ENCODE measurements at regions not wholly inside any gene's neighbourhood (a gene's known extent, or its start where the extent isn't known, plus 50 kb on each side); places are given as distances from the start of the nearest gene placed in this dataset.

DNA sequence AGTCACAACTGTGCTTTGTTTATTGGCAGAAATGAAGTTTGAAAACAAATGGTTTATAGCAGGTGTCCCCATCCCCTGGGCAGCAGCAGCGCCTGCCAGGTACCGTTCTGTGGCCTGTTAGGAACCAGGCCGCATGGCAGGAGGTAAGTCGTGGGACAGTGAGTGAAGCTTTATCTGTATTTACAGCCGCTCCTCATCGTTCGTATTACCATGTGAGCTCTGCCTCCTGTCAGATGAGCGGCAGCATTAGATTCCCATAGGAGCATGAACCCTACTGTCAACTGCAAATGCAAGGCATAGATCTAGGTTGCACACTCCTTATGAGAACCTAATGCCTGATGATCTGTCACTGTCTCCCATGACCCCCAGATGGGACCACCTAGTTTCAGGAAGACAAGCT, 63.4 kb upstream of the SOD1 start:
- TF ChIP-seq TSHZ2 (CRISPR knock-in tag; IDR thresholded peaks at IDR 0.05), result no peak
- no peak for TF ChIP-seq PATZ1 (CRISPR knock-in tag; IDR thresholded peaks at IDR 0.05; ENCODE audit: borderline replicate concordance)
- no peak for TF ChIP-seq ARNTL (CRISPR knock-in tag; IDR thresholded peaks at IDR 0.05; ENCODE audit: borderline replicate concordance, low read depth)
- no peak for ATAC-seq

DNA sequence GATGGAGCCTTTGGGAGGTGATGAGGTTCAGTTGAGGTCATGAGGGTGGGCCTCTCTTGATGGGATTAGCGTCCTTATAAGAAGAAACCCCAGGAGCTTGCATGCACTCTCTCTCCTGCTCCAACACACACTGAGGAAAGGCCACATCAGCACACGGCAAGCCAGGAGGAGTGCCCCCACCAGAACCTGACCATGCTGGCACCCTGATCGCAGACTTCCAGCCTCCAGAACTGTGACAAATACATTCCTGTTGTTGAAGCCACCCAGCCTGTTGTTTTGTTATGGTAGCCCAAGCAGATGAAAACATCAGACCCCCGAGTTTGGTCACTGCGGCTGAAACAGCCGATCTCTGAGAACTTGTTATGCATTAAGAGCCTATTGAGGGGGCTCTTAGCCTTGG, 64.8 kb upstream of the SOD1 start:
- no peak for TF ChIP-seq ESRRG (CRISPR knock-in tag; IDR thresholded peaks at IDR 0.05)
- no peak for TF ChIP-seq RARB (CRISPR knock-in tag; IDR thresholded peaks at IDR 0.05)
- TF ChIP-seq SNAI2 (CRISPR knock-in tag; IDR thresholded peaks at IDR 0.05), result no peak
- TF ChIP-seq BACH2 (CRISPR knock-in tag; IDR thresholded peaks at IDR 0.05; ENCODE audit: borderline replicate concordance), result no peak
- TF ChIP-seq ZNF565 (CRISPR knock-in tag; conservative IDR thresholded peaks at IDR 0.05; ENCODE audit: low read depth), result no peak
- no peak for TF ChIP-seq ARNTL (CRISPR knock-in tag; IDR thresholded peaks at IDR 0.05; ENCODE audit: borderline replicate concordance, low read depth)
- ATAC-seq, result no peak

DNA sequence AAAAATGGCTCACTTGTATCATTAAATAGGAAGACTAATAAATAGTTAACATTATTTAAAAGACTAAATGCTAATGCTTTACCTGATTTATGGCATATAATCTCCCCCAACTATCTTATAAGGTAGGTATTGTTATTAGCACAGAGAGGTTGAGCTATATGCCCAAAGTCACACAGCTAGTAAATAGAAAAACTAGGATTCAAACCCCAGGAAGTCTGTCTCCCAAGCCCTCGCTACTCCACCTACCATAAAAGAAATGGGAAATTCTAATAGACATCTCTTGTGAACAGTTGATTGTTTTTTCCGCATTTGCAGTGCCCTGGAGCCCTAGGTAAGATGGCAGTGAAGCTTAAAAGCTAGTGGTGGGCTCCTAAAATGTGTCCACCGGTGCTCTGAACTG, 65.2 kb upstream of the SOD1 start:
- ATAC-seq, result no peak
- TF ChIP-seq ESRRG (CRISPR knock-in tag; IDR thresholded peaks at IDR 0.05) (no peak), OSR1 (CRISPR knock-in tag; IDR thresholded peaks at IDR 0.05) (no peak), ZFP3 (CRISPR knock-in tag; IDR thresholded peaks at IDR 0.05) (no peak), PATZ1 (CRISPR knock-in tag; IDR thresholded peaks at IDR 0.05; ENCODE audit: borderline replicate concordance) (no peak)
- TF ChIP-seq, protein P1, sequence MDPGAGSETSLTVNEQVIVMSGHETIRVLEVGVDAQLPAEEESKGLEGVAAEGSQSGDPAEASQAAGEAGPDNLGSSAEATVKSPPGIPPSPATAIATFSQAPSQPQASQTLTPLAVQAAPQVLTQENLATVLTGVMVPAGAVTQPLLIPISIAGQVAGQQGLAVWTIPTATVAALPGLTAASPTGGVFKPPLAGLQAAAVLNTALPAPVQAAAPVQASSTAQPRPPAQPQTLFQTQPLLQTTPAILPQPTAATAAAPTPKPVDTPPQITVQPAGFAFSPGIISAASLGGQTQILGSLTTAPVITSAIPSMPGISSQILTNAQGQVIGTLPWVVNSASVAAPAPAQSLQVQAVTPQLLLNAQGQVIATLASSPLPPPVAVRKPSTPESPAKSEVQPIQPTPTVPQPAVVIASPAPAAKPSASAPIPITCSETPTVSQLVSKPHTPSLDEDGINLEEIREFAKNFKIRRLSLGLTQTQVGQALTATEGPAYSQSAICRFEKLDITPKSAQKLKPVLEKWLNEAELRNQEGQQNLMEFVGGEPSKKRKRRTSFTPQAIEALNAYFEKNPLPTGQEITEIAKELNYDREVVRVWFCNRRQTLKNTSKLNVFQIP (CRISPR knock-in tag; IDR thresholded peaks at IDR 0.05; ENCODE audit: borderline replicate concordance, low read depth), result no peak

DNA sequence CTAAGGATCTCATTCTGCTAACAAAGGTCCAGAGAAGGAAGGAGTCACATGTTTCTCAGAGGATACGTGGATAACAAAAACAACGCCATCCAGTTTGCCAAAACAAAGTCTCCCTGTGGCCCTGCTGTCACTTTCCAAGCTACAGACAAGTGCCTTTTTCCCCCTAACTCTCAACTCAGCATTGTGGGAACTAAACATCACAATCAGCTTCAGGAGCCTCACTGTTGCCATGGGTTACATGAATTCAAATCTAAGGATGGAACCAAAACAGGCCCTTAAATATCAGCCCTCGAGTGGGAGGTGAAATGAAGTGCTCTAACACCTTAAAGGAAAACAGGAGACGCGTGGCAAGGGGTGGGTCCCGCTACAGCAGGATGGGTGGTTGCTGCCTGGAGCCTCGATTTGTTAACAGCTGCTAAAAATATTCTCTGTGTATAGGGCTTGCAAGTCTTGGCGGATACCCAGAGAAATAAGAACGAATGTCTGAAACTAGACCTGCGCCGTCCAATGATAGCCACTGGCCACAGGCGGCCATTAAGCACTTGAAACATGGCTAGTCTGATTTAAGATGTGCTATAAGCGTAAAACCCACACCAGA, 66.4 kb upstream of the SOD1 start:
- TF ChIP-seq ZFP30 (CRISPR knock-in tag; IDR thresholded peaks at IDR 0.05), result no peak
- no peak for TF ChIP-seq ZFP3 (CRISPR knock-in tag; IDR thresholded peaks at IDR 0.05)
- no peak for TF ChIP-seq ZNF8 (CRISPR knock-in tag; IDR thresholded peaks at IDR 0.05)
- TF ChIP-seq ZC3H10 (CRISPR knock-in tag; IDR thresholded peaks at IDR 0.05), result no peak
- TF ChIP-seq ZNF565 (CRISPR knock-in tag; conservative IDR thresholded peaks at IDR 0.05; ENCODE audit: low read depth), result no peak
- TF ChIP-seq ESRRG (CRISPR knock-in tag; IDR thresholded peaks at IDR 0.05), result no peak
- TF ChIP-seq ISL1 (CRISPR knock-in tag; IDR thresholded peaks at IDR 0.05), result no peak
- no peak for TF ChIP-seq SNAI2 (CRISPR knock-in tag; IDR thresholded peaks at IDR 0.05)
- no peak for TF ChIP-seq TSHZ2 (CRISPR knock-in tag; IDR thresholded peaks at IDR 0.05)
- no peak for ATAC-seq

Data from SK-N-SH treated with all-trans-retinoic acid at 6 μM for 48 hours (cell line).